HG03469 (cell line): ENCODE measurements at regions not wholly inside any gene's neighbourhood (a gene's known extent, or its start where the extent isn't known, plus 50 kb on each side); places are given as distances from the start of the nearest gene placed in this dataset.
"Not testable (repeated sequence)": the region's sequence is repeated elsewhere in the genome, so short reads cannot be mapped to it uniquely, and the experiment has no call there.

Experiments used
- ATAC-seq: cut with Tn5 transposase; IDR thresholded peaks from one replicate; pipeline ENCODE4 v1.9.1; 2021; ENCODE audit warnings: mild to moderate bottlenecking, moderate library complexity, moderate number of reproducible peaks; ENCODE audit not compliant: unreplicated experiment

DNA sequence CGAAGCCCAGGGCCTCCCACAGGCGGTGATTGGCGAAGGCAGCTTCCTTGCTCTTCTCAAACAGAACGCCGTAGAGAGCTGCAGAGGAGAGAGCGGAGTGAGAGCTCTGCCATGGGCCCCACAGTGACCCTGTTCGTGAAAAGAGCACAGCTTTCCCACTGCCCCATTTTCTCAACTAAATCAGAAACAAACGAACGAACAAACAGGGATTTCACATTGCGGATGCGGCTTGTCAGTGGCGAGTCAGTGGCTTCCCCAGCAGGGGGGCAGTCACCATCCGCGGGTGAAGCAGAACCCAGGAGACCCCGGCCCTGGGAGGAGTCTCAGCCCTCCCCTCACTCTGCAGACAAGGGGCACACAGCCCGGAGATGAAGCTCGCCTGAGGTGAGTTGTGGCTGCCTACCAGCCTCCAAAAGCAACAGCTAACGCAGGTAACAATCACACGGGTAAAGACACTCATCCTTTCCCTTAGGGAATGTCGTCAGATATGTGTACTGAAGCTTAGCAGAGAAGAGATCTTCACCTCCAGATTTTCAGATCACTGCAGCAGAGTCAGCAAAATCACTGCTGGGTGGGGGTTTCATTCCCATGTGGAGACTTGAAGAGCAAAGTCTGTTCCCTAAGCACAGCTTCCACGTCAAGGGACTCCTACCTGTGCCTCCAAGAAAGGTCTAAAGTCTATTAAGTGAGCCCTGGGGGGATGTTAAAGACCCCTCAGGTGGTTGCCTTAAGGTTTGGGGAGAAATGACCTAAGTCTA, 51.2 kb upstream of the GPR31 start:
- no peak for ATAC-seq

DNA sequence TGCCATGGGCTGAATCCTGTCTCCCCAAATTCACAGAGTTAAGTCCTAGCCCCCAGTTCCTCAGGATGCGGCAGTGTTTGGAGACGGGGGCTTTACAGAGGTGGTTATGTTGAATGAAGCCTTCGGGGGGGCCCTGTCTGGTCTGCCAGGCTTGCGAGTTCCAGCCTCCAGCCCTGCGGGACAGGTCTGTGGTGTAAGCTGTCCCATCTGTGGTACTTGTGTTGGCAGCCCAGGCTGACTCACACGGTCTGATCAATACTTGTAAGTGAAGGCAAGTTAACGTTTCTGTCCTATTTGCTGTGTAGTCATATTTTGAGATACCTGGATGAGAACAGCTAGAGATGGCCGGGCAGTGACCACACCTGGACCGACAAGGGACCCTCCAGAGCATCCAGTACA, 51.8 kb upstream of the GPR31 start:
- no peak for ATAC-seq

DNA sequence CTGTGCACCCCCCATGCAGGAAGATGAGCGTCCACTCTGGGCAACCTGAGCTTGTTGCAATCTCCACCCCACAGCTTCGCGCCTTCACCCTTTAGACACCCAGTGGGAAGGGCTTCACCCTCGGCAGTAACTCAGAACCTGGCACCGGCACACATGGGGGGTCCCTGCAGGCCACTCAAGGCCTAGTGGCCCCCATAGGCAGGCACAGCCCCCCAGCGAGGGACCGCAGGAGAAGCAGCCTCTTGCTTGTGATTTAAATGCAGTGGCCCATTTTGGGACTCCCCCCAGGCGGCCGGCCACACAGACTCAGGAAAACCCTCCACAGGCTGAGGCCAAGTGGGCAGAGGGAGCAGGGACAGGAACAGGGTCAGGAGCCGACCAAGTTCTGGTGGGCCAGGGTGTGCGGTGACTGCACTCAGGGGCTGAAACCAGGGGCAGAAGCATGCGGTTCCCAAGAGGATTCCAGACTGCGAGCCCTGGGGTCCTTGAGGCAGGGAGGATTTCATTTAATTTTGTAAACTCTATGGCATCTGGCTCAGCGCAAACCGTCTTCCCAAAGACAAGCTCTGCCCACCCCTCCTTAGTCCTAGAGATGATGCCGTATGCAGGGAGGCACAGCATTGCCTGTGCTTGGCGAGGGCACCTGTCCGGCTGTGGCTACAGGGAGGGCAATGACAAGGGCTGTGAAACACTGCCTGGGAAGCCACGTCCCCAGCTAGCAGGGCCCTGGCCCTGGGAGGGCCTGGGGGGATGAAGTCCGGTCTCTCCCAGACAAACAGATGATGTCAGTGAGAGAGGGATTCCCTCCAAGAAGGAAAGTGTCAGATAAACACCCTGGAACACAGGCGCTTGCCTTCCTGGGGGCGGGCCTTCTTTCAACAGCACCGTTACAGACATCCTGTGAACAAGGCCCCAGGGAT, 52.9 kb upstream of the GPR31 start:
- no peak for ATAC-seq

DNA sequence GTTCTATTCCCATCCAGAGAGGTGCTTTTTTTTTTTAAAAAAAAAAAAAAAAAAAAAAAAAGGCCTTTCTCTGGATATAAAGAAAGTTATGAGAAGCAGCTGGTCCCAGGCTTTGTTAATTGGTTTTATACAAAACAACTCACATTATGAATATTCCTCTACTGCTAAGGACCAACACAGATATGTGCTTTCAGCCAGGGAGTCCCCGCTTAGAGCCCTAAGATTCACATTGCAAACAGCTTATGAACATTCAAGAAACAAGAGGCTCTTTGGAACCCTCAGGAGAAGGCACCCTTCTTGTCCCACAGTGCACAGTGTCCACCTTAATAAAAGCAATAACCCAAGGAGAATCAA, 53.5 kb upstream of the GPR31 start:
- ATAC-seq: no peak

DNA sequence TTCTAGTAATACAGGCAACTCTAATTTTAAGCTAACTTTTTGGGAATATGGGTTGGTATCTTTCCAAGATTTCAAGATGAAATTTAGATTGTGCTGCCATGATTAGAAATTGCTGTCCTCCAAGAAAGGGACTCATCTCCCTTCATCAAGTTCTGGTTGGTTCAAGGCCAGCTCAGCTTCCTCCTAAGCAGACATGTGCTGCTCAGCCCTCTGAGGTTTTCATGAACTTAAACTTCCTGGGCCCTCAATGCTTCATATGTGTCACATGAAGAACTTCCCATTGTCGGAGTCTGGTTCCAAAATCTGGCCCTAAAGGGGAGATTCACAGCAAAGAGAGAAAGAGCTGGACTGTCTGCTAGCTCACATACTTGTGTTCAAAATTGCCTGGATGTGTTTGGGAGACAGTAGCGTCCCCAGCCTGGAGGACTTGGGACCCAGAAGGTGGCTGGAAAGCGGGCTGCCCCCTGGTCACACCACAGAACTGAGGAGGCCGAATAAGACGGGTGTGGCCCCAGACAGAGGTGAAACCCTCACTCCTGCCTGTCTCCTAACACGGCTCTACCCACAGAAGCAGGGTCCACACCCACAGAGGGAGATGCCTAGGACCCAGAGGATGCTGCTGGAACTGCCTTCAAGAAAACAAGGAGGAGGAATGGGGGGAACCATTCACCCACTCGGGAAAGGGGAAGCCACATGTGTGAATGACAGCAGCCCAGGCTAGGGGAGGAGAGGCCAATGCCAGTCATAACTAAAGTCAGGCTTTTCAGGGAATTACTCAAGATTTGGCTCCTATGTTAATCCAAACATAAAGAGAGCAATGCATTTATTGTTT, 54.3 kb upstream of the GPR31 start:
- ATAC-seq: no peak

DNA sequence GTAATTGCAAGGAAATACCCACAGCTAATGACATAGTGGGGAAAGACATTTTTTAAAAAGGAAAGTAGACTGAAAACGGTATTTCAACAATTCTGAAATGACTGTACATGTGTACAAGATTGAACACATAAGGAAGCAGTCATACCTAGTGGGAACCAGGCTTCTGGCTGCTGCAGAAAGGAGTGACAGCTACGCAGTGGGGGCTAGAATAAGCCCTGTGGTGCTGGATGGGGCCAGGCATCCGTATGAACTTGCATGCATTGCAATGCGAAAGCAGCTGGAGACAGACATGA, 54.9 kb upstream of the GPR31 start:
- peak; percentile 73 for ATAC-seq

DNA sequence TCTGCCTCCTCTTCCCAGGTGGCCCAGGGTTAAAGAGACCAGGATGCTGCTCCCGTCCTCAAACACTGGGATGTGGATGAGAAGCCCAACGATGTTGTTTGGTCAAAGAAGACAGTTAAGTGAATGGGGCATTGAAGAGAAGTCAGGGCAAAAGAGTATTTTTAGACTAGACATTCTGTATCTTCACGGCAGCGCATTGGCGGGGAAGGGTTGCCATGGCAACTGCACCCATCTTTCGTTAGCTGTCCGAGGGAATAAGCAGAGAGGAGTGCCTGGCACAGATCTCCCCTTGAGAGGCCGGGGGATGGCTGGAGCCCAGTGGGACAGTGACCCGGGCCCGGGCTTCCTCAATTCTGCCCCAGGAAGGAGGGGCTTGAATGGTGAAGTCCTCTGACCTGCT, 56.4 kb upstream of the GPR31 start:
- no peak for ATAC-seq

DNA sequence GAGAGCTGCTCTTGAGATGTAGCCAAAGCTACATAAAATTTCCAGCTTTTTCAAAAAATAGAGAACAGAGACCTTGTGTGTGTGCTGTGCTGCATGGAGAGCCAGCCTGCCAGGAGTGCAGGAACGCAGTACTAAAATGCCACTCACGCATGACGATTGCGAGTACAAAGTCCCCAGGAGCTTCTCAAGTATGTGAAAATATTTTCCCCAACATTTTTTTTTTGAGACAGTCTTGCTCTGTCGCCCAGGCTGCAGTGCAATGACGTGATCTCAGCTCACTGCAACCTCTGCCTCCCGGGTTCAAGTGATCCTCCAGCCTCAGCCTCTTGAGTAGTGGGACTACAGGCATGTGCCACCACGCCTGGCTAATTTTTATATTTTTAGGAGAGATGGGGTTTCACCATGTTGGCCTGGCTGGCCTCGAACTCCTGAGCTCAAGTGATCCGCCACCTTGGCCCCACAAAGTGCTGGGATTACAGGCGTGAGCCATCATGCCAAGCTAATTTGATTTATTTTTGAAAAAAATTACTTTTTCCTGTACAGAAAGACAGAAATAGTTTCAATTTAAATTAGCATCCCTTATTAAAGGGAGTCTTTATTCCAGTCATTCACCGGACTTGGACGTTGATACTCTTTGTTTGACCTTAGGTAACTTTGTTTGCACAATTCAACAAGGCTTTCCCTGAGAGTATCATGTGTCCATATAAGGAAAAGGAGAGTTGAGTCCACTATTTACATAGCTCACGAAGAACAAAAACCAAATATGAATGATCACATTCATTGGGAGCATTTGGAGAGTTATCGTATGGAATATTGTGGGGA, 57.9 kb upstream of the GPR31 start:
- not testable (repeated sequence) for ATAC-seq

DNA sequence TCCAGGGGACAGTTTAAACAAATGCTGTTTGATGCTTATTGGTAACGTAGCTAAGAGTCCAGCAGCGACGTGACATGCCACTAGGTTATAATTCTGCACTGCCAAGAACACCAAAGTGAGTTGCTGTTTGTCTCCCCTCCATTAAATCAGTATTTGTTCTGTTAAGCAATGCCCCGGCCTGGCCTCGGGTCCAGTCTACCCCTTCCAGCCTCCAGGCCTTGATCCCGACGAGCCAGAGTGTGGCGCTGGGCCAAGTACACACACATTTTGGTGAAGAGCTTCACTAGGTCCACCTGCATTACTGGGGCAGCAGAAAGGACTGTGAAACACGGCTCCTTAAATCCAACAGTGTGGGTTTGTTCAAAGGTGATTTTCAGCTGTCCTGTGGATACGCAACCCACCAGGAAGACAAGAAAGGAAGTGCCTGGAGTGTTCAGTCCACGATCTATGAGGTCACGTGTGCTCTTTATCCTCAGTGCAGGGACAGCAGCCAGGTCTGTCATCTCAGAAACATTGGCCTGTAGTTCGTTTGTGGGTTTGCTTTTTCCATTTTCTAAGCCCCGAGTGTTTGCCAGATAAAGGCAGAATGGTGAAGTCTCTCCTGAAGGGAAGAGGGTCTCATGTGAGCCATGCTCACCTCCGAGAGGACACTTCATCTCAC, 58.7 kb upstream of the GPR31 start:
- not testable (repeated sequence) for ATAC-seq

DNA sequence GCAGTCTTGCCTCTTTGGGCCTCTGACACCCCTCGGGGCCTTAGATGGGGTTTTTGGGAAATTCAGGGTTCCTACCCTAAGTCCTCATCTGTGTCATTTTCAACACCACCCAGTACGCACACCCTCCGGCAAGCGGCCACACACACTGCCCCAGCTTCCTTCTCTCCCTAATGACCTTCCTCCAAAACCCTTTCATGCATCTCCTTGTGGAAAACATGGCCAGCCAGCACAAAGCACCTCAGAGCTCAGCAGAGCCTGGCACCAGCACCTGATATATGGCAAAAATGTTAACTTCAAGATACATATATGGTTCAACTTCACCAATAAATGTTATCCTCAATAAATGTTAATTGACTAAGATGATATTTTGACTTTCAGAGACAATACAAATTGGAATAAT, 59.3 kb upstream of the GPR31 start:
- ATAC-seq: not testable (repeated sequence)

DNA sequence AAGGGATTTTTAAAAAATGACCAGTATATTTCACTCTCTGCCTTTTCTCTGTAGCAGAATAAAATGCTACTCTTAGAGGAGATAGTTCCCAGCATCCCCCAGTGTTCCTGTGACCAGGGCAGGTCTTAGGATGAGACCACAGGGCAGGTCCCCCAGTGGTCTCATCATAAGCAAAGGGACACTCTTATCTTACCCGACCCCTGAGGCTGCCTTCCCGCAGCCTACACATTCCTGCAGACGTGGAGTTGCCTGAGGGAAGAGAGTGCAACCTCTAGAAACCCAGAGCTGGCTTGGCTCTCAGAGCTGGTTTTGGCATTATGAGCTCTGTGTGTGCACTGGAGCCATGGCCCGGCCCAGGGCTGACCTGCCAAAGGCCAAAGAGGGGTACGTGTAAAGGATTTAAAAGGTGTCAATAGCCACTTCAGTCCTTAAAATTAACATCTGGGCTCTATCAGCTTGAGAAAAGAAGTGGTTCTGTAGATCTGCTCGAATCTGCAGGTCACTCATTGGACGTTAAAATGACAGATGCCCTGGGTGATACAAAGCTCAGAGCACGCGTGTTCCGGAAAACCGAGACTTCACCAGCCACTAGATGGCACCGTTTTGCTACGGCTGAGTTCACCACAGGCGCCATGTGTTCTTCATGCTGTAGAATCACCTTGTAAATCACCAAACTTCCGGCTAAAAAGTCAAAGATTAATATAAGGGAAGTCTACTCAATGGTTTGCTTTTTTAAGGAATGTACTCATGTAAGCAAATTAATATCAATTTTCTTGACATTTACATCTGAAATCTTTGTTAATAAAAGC, 60.4 kb upstream of the GPR31 start:
- not testable (repeated sequence) for ATAC-seq

DNA sequence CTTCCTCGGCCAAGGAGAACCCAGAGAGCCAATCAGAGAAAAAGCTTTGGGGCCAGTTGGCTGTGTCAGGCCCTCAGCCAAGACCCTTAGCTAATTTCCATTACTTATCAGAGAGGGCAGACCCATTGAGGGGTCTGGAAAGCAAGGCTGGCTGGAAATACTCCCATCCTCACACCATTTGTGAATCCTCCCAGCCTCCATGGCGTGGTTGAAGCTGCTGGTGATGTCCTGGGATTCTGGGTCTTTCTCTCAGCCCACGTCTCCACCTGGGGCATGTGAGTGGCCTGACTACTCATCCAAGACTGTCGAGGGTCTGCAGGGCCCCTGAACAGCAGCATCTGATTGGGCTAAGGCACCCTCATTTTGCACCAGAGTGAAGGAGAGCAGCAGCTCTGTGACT, 61.3 kb upstream of the GPR31 start:
- not testable (repeated sequence) for ATAC-seq

DNA sequence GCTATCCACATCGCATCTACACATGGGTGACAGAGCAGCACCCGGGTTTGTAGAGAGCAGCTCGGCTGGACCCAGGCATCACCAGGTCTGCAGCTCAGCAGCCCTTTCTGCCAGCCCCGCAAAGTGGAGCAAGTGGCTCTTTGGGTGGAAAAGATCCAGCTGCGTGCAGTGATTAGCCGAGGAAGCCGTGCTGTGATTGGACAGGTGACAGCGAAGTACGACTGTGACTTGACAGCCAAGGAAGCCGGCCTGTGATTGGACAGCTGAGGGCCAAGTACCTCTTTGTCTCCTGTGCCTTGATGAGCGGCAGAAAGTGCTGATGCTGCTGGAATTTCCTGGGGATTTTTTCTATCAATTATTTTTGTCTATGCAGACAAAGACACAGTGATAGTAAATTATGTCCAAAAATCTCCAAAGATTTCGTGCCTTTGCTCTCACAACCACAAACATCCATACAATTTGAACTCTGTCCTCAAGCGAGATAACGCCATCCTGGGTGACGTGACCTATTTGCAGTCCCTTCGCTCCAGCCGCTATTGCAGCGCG, 62.3 kb upstream of the GPR31 start:
- ATAC-seq: no peak

DNA sequence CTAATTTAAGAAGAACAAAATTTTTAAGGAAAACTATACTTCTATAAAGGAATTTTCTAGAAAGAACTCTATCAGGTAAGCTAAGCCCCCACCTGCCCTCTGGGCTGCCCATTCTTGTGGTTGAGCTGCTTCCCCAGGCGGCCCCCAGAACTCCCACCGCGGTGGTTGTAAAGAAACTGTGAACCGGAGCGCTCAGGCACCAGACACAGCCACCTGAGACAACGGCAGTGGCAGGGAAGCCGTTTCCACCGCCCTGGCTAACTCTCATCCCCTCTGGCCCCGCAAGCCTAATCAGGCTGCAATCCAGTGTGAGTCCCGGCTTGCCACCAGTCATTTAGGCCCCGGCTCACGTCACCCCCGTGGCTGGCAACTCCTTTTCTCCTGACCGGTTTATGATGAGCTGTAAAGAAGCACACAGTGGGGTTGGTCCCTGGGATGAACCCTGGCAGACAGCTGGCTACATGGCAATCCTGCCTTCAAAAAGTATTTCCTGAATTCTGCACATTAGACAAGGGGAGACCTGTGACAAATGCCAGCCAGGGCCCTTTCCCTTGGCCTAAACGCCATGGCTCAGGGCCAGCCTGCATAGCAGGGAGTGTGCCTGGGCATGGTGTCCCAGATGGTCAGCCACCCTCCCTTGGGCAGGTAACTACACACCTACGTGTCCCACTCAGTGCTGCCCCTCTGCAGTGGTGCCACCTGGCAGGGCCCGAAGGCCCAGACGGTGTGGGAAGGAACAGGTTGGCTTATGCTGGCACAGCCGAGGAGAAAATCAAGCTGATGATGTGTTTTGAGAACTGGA, 63.8 kb upstream of the GPR31 start:
- no peak for ATAC-seq

DNA sequence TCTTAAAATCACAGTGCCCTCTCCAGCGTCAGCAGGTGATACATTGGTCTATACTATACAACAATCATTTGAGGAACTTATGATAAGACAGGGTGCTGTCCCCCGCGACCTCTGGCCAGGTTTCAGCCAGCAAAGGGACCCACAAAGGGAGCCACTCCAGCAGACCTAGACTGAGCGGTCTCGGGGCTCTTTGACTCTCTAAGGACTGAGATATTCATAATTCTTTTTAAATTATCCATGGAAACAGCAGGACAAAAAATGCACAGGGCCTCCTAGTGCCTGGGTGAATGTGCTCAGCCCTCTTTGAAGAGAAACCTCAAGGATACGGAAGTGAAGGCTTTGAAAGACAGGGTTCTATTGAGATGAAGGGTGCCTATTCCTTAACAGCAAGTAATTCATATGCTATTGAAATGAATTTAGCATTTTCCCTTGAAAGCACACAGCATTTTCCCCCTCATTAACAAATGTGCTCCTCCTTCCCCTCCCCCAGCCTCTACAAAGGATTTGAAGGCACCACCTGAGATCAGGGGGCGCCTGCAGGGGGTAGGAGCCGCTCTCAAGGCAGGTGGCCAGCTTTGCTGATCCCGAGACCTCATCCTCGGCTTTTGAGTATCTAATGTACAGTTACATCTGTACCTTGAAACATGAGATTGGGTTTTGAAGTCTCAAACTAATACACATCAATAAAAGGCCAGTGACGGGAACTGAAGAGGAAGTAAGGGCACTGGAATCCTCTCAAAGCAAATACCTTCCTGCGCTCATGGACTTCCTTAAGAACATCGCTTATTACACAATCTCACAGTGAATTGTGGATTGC, 65.3 kb upstream of the UNC93A start:
- not testable (repeated sequence) for ATAC-seq

DNA sequence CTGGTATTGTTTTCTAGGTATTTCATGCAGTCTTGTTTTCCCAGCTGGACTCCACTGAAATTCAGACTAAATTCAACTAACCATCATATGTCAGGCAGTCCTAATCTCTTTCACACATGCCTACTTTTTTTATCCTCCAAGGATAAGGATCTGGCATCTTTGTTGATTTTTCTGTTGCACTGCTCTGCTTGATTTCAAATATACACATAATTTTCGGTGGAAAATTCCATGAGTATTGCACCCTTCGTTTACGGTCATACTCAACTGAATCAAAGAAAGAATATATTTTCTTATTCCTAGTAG, 64.8 kb upstream of the UNC93A start:
- ATAC-seq: no peak

DNA sequence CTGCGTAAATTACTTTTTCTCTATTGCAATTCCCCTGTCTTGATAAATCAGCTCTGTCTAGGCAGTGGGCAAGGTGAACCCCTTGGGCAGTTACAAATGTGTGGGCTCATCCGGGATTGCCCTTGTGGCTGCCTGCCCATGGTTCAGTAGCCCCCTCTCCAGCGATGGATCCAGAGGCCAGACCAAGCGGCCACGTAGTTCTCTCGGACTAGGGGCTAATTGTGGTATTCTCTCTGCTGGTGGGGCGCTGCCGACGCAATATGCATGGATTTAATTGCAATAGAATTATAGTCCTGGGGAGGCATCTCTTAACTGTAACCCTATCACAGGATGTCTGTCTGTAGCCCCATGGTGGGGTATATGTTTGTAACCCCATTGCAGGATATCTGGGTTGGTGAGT, 64.3 kb upstream of the UNC93A start:
- ATAC-seq: no peak

DNA sequence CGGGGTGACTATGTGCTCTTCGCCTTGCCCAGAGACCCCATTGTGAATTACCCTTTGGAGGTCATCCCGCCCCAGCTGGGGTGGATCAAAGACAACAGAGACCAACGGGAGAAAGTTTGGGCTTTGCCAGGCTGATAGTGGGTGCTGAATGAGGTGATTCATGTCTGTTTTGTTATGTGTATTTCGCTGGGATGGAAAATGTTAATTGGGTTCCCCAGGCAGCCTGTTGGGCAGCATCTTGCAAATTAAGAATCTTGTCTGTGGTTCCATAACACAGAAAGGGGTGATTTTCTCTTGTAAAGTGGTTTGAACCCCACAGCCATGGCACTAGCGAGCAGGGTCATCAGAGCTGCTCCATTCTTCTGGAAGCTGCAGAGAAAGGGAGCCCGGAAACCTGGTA, 63.1 kb upstream of the UNC93A start:
- no peak for ATAC-seq
